Activated CD4-positive, alpha-beta T cell treated with anti-CD3 and anti-CD28 coated beads, Interleukin-2, amount 50 U/mL, for 48 hours (primary cell): ENCODE measurements at regions not wholly inside any gene's neighbourhood (a gene's known extent, or its start where the extent isn't known, plus 50 kb on each side); places are given as distances from the start of the nearest gene placed in this dataset.
"Not testable (repeated sequence)": the region's sequence is repeated elsewhere in the genome, so short reads cannot be mapped to it uniquely, and the experiment has no call there.

Experiments used
- DNase-seq, 2 experiments: peaks; one replicate each; pipeline ENCODE4 v3.0.0-alpha.2; 2020

- not testable (repeated sequence) for DNase-seq
These were observed 125.6 kb upstream of the LRATD1 start for GRCh38 chr2:14506955-14507354.

- no peak for DNase-seq
These were observed 121.0 kb upstream of the LRATD1 start for GRCh38 chr2:14511541-14511940.

- no peak for DNase-seq
These were observed 118.6 kb upstream of the LRATD1 start for GRCh38 chr2:14513903-14514302.

GRCh38 chr2:14516844-14517243 lies 115.7 kb upstream of the LRATD1 start:
- DNase-seq, result no peak

- DNase-seq, result no peak
These were observed 114.8 kb upstream of the LRATD1 start for GRCh38 chr2:14517731-14518130.

- DNase-seq, result no peak
These were observed 112.1 kb upstream of the LRATD1 start for GRCh38 chr2:14520385-14520945.

DNA sequence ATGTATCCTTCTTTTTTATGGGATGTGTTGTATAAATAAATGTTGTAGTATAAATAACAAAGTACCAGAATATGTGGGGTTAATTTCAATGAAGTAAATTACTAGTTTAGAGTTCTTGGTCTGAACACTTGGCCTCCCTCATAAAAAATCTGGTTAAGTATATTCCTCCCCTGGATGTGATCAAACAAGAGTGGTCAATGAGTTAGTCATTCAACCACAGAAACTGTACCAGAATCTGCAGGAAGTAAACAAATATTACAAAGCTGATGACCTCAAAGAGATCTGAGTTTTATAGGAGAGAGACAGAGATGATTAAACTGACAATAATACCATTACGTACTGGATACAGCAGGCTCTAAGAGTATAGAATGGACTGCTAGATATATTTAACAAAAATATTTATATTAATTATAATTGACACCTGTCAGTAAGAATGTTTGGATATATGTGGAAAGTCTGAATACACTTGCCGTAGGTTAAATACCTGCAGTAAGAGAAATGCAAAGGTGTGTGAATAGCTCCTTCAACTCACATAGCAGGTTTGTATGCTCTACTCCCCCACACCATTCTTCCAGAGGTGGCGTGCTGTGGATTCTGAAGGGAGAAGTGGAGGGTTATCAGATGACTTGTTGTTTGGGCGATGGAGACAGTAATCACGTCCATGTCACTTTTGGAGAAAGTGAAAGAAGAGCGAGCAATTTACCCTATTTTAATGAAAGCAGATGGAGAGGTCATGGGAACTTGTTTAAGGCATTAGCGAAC lies 108.3 kb upstream of the LRATD1 start:
- no peak for DNase-seq

GRCh38 chr2:14524803-14525080 lies 107.8 kb upstream of the LRATD1 start:
- no peak for DNase-seq

DNA sequence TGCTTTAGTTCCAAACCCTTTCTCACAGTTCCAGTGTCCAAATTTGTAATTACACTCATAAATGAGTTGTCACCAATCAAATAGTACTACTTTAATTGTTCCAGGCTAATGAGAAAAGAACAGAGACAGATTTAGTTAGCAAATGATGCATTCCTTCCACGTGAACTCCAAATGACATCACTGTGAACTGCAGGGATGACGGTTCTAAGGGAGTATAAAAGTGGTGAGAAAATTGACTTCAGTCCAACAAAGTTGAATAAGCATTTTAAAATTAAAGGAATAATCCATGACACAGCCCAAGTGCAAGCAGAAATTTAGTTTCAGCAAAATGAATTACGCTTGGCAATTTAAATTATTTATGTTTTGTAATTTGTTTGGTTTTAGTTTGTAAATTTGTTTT lies 102.0 kb upstream of the LRATD1 start:
- no peak for DNase-seq

DNA sequence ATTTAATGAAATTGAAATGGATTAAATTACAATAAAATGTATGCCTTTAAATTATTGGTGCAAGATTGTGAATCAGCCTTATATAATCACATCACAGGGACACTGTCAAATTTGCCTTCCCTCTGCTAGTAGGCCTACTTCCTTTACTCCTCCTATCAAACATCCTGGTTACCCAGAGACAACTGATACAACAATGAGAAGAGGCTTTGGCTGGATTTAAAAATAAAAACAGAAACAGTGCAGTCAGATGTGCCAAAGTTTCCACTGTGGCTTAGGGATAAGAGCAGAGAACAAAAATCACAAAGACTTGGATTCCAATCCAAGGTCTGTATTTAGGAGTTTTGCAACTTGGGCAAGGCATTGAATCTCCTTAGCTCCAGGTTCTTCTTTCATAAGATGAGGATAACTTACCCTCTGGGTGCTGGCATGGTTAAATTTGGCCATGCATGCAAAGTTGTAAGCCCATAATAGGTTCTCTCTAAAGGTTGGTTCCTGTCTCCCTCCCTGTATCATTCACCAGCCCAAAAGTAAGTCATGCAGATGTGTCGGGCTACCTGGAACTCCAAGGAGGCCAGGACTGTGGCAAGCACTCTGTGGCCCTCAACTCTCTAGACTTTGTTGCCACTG lies 99.3 kb upstream of the LRATD1 start:
- no peak for DNase-seq

DNA sequence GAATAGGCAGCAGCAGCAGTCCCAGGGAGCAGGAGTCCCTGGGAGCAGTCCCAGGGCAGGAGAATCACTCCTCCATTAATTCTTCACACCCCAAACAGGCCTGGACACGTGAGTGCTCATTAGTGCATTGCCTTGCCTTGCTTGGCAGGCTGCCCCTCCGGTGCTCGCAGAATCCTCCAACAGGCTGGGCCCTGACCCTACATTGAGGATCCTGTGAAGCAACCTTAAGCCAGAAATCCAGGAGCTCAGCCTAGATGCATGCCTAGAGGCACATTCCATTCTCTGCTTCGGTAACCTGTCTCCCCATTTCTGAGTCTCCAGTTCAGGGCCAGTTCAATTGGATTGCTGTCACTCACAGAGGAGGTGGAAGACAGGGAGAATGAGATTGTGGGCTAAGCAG lies 97.4 kb upstream of the LRATD1 start:
- DNase-seq, result no peak

GRCh38 chr2:14536976-14537375 lies 95.5 kb upstream of the LRATD1 start:
- DNase-seq, result no peak

DNA sequence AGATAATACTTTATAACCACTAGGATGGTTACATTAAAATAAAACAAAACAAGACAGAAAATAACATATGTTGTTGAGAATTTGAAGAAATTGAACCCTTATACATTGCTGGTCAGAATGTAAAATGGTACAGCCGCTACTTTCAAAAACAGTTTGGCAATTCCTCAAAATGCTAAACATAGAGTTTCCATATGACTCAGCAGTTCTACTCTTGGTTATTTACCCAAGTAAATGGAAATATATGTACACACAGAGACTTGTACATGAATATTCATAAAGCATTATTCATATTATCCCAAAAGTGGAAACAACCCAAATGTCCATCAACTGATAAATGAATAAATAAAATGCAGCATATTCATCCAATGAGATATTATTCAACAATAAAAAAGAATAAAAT lies 92.5 kb upstream of the LRATD1 start:
- DNase-seq, result no peak

DNA sequence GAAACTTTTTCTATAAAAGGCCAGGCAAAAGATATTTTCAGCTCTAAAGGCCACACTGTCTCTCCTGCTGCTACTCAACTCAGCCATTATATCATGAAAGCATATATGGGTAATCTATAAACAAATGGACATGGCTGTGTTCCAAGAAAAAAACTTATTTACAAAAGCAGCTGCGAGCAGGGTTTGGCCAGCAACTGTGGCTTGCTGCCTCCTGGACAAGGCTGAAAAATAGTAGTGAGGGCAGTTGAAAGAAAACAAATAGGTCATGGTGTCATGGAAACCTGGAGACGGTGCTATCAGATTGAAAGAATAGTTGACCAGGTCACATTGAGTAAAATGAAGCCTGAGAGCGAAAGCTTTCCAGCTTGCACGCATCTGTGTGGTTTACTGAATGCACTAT lies 89.2 kb upstream of the LRATD1 start:
- DNase-seq, result no peak

DNA sequence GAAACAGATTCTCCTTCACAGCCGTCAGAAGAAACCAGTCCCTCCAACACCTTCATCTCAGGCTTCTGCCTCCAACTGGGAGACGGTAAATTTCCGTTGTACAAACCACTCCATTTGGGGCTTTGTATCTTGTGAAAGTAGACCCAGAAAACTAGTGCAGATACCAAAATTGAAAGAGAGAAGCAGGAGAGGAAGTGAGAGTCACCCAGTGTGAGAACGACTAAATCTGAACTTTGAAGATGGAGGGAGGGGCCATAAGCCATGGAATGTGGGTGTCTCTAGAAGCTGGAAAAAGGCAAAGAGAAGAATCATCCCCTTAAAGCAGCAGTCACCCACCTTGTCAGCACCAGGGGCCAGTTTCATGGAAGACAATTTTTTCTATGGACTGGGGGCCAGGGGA lies 88.3 kb upstream of the LRATD1 start:
- DNase-seq, result no peak

DNA sequence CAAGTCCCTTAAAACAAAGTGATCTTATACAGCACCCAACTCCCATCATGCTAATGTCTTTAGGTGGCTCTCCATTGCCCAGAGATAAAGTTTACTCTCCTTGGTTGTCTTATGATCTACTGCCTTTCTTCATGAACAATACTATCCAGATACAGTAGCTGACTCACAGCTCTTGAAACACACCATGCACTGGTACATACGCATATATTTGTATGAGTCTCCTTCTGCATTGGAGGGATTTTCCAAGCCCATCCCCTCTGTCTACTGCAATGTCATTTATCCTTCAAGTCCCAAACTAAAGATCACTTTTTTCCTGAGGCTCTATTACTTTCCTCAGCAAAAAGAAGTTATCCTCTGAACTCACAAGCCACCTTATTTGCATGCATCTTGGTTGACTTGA lies 84.7 kb upstream of the LRATD1 start:
- DNase-seq, result no peak

DNA sequence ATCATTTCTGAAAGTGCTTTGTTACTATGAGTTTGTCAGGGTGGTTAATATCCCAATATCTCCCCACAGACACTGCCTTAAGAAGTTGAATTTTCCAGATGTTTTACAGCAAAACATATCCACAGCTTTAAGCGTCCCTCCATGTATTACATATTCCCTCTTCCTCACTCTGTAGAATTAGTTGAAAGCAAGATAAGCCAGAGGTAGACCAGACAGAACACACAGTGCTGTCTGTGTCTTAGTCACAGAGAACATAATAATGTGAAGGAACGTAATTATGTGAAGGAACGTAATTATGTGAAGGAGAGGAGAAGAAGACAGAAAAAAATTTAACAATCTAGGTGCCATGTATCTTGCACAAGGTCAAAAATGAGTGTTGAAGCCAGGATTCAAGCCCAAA lies 81.9 kb upstream of the LRATD1 start:
- no peak for DNase-seq

- no peak for DNase-seq
These were observed 81.4 kb upstream of the LRATD1 start for GRCh38 chr2:14551069-14551468.

GRCh38 chr2:14552286-14552685 lies 80.2 kb upstream of the LRATD1 start:
- no peak for DNase-seq

DNA sequence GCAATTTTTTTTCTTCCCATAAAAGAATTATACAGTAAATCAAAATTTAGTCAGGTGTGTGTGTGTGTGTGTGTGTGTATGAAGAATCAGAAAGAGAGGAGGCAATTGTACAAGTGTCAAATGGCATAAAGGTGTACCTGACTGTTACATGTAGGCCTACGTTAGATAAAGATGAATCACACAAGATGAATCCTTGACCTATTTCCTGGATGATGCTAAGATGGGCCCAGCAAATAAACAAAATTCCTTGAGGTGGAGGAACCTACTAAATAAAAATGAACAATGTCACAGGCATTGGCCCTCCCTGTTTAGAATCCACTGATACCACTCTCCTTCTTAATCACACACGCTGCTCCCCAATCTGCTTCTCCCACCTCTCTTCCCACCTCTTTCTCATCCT lies 79.7 kb upstream of the LRATD1 start:
- DNase-seq, result no peak

GRCh38 chr2:14554849-14555545 lies 77.5 kb upstream of the LRATD1 start:
- DNase-seq, result no peak

- no peak for DNase-seq
These were observed 75.4 kb upstream of the LRATD1 start for GRCh38 chr2:14557111-14557510.

- no peak for DNase-seq
These were observed 74.6 kb upstream of the LRATD1 start for GRCh38 chr2:14557916-14558315.

DNA sequence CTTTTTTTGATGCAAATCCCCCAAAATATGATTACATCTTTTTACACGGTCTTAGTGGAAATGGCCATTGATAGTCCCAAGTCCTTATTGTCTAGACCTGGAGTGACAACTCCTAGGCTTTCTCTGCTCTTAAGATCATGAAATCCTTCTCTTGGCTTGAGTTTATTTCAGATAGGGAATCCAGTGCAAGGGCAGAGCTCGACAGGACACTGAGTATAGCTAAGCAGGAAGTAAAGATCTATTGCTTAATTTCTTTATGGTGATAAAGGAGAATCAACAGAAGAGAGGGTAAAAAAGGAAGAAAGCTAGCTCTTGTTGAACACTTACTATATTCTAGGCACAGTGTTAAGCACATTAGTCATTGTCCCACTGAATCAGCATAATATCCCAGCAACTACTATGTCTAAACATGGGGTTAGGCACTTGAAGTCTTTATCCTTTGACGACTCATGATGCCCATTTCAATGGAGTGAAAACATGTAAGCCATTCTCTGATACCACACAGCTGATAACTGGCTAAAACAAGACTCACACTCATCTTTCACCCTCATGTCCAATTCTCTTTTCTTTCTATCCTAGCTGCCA lies 74.1 kb upstream of the LRATD1 start:
- DNase-seq, result no peak
